ENCODE measurements at regions not wholly inside any gene's neighbourhood (a gene's known extent, or its start where the extent isn't known, plus 50 kb on each side); places are given as distances from the start of the nearest gene placed in this dataset.

GRCh38 chr3:103158183-103158582, 723.4 kb downstream of the ZPLD1 start:
- TF ChIP-seq ZNF274 (IDR thresholded peaks at IDR 0.05; ENCODE audit: low read depth, low read length) (no peak), YY1 (IDR thresholded peaks at IDR 0.05; ENCODE audit: insufficient read depth, insufficient read length) (no peak), SUZ12 (IDR thresholded peaks at IDR 0.05; ENCODE audit: extremely low read depth, insufficient read depth, insufficient read length) (no peak)
